Endothelial cell (in vitro differentiated cells): ENCODE measurements at regions not wholly inside any gene's neighbourhood (a gene's known extent, or its start where the extent isn't known, plus 50 kb on each side); places are given as distances from the start of the nearest gene placed in this dataset.

ENCODE experiments used
- DNase-seq: peaks from one replicate; pipeline ENCODE4 v3.0.0; 2021; ENCODE audit warnings: low spot score
- H3K27ac Mint-ChIP-seq: one replicate; pipeline ENCODE4 v1.8.0; 2021; ENCODE audit warnings: mixed read lengths, inconsistent platforms; ENCODE audit not compliant: unreplicated experiment
- H3K27me3 Mint-ChIP-seq: one replicate; pipeline ENCODE4 v1.8.0; 2021; ENCODE audit warnings: mild to moderate bottlenecking, moderate library complexity, mixed read lengths, inconsistent platforms; ENCODE audit not compliant: unreplicated experiment
- H3K36me3 Mint-ChIP-seq: one replicate; pipeline ENCODE4 v1.8.0; 2021; ENCODE audit warnings: mild to moderate bottlenecking, low read depth, mixed read lengths, inconsistent platforms; ENCODE audit not compliant: unreplicated experiment
- H3K4me1 Mint-ChIP-seq: one replicate; pipeline ENCODE4 v1.8.0; 2021; ENCODE audit warnings: mild to moderate bottlenecking, mixed read lengths, inconsistent platforms; ENCODE audit not compliant: unreplicated experiment
- H3K4me3 Mint-ChIP-seq: one replicate; pipeline ENCODE4 v1.8.0; 2021; ENCODE audit warnings: mild to moderate bottlenecking, mixed read lengths, inconsistent platforms; ENCODE audit not compliant: unreplicated experiment
- H3K9me3 Mint-ChIP-seq: one replicate; pipeline ENCODE4 v1.8.0; 2021; ENCODE audit warnings: mixed read lengths, inconsistent platforms; ENCODE audit not compliant: unreplicated experiment
- TF ChIP-seq, protein P1 (sequence below): fragments of 200-600 bp; sonication (generic); IDR thresholded peaks from one replicate; pipeline ENCODE4 v1.5.0; 2021; ENCODE audit warnings: antibody characterized with exemption; ENCODE audit not compliant: unreplicated experiment

DNA sequence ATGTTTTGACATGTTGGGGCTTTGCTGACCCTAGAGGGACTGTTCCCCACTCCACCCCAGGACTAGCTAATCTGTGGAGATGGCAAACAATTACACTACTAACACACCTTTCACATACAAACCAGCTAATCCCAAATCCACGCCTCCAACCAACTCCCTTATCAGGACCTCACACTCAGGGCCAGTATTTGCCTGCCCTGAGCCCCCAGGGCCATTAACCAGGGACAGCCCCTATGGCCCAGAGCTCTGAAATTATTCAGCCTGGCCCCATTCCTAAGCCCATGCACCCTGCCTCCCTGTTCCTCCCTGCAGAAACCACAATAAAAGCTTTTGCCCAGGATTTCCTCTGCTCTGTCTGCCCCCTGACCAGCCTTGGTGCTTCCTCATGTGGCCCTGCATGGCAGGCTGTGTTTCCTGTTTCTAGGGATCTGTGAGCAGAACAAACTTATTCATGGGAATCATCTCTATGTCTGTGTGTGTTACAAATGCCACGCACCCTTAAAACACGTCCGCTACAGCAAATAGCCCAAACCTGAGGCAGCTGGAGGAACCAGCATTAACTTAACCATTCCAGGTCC is 121.2 kb downstream of the PXDC1 start:
- Mint-ChIP-seq H3K27ac (peak overlapping the region; percentile 94), H3K4me3 (no peak overlapping the region), H3K27me3 (no peaks in the 10 kb centered on the region), H3K36me3 (no peaks in the 10 kb centered on the region), H3K9me3 (no peaks in the 10 kb centered on the region), H3K4me1 (peaks cover 40% of the 10 kb centered on the region)
- TF ChIP-seq, protein P1, sequence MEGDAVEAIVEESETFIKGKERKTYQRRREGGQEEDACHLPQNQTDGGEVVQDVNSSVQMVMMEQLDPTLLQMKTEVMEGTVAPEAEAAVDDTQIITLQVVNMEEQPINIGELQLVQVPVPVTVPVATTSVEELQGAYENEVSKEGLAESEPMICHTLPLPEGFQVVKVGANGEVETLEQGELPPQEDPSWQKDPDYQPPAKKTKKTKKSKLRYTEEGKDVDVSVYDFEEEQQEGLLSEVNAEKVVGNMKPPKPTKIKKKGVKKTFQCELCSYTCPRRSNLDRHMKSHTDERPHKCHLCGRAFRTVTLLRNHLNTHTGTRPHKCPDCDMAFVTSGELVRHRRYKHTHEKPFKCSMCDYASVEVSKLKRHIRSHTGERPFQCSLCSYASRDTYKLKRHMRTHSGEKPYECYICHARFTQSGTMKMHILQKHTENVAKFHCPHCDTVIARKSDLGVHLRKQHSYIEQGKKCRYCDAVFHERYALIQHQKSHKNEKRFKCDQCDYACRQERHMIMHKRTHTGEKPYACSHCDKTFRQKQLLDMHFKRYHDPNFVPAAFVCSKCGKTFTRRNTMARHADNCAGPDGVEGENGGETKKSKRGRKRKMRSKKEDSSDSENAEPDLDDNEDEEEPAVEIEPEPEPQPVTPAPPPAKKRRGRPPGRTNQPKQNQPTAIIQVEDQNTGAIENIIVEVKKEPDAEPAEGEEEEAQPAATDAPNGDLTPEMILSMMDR: no peak
- peak; percentile 14 for DNase-seq

DNA sequence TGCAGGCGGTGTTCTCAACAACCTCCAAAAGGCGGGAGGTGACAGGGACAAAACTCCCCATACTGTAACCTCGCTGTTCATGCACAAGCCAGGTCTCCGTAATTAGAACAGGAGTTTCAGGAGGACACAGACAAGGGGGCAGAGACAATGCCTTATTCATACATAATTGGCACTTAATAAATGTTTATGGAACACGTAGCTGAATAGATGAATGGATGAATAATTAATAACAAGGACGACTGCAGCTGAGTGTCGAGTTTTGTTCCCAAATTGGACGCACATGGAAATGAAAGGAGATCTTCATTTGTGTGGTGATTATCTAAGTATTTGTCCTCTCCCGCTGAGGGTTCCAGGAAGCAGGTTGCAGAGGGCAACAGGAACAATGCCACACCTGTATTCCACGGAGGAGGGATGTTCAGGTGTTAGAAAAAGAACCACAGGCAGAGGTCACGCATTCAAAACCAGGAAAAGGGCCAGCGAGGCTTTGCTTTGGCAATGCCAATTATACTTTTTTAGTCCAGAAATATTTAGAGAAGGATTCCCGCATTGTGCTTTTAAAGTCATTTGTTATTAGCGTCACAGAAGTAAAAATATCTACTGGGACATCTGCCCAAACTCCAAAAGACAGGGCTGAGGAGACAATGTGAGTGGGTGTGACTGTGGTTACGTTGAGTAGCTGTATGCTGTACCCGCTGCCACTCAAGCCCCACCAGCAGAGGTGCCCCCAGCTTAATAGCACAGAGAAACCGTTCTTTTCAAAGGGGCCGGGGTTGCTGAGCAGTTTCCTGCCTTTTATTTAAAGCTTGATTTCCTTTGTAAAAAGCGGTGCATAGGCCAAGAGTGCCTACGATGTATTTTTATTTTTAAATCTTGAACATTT is 123.3 kb downstream of the PXDC1 start:
- Mint-ChIP-seq H3K9me3 (no peaks in the 10 kb centered on the region), H3K4me1 (peaks cover 43% of the 10 kb centered on the region), H3K27ac (peak overlapping the region; percentile 68), H3K36me3 (no peaks in the 10 kb centered on the region), H3K4me3 (peak overlapping the region; percentile 56), H3K27me3 (no peaks in the 10 kb centered on the region)
- TF ChIP-seq, protein P1: no peak
- no peak for DNase-seq

GRCh38 chr6:3627501-3627900 is 124.0 kb downstream of the PXDC1 start:
- Mint-ChIP-seq H3K36me3 (no peaks in the 10 kb centered on the region), H3K27ac (no peak overlapping the region), H3K4me3 (no peak overlapping the region), H3K9me3 (no peaks in the 10 kb centered on the region), H3K27me3 (no peaks in the 10 kb centered on the region), H3K4me1 (peaks cover 43% of the 10 kb centered on the region)
- TF ChIP-seq, protein P1: no peak
- no peak for DNase-seq

DNA sequence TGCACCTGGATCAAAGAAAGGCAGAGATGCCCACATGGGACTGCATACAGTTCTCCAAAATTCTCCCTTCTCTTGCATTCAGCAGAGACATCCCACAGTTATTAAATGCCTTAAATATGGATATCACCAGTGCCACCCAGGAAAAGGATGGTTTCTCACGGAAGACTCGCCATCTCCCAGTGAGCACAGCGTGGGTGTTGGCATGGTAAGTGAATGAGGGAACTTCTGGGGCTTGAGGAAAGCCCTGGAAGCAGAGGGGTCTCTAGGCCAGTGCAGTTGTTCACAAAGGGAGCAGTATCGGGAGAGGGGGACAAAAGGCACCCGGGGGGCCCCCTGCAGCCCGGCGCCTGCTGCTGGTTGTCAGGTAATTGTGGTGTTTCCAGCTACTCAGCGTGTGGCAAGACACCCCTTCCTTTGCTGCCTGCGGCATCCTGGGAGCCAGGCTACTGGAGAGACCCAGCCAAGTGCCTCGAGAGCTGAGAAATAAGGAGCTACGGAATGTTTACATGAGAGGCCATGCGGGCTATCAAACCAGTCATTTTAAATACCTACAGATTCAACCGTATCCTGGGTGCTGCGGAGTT is 125.4 kb downstream of the PXDC1 start:
- H3K4me3 Mint-ChIP-seq: no peak overlapping the region
- H3K27ac Mint-ChIP-seq: no peak overlapping the region
- peaks cover 40% of the 10 kb centered on the region for H3K4me1 Mint-ChIP-seq
- TF ChIP-seq, protein P1: no peak
- H3K27me3 Mint-ChIP-seq: no peaks in the 10 kb centered on the region
- no peak for DNase-seq
- no peaks in the 10 kb centered on the region for H3K36me3 Mint-ChIP-seq
- H3K9me3 Mint-ChIP-seq: no peaks in the 10 kb centered on the region
